ENCODE measurements at regions not wholly inside any gene's neighbourhood (a gene's known extent, or its start where the extent isn't known, plus 50 kb on each side); places are given as distances from the start of the nearest gene placed in this dataset.
"Not testable (repeated sequence)": the region's sequence is repeated elsewhere in the genome, so short reads cannot be mapped to it uniquely, and the experiment has no call there.

GRCh38 chr21:28083350-28083749, 909.3 kb downstream of the LTN1 start:
- TF ChIP-seq GATA1 (IDR thresholded peaks at IDR 0.05; ENCODE audit: low read depth, low read length) (no peak), POLR2A (IDR thresholded peaks at IDR 0.05; ENCODE audit: low read length) (no peak)
- DNase-seq: no peak

- no peak for DNase-seq
- no peak for TF ChIP-seq POLR2A (IDR thresholded peaks at IDR 0.05; ENCODE audit: low read length)
These were observed 914.6 kb downstream of the LTN1 start for GRCh38 chr21:28078126-28078525.

GRCh38 chr21:28074676-28075075, 918.0 kb downstream of the LTN1 start:
- DNase-seq: no peak
- no peak for TF ChIP-seq GATA1 (IDR thresholded peaks at IDR 0.05; ENCODE audit: low read depth, low read length)
- no peak for TF ChIP-seq POLR2A (IDR thresholded peaks at IDR 0.05; ENCODE audit: low read length)

- DNase-seq: no peak
- TF ChIP-seq GATA1 (IDR thresholded peaks at IDR 0.05; ENCODE audit: low read depth, low read length) (no peak), POLR2A (IDR thresholded peaks at IDR 0.05; ENCODE audit: low read length) (no peak)
These were observed 920.1 kb downstream of the LTN1 start for GRCh38 chr21:28072601-28073000.

GRCh38 chr21:28069450-28069923, 923.2 kb downstream of the LTN1 start:
- no peak for DNase-seq
- no peak for TF ChIP-seq GATA1 (IDR thresholded peaks at IDR 0.05; ENCODE audit: low read depth, low read length)
- no peak for TF ChIP-seq POLR2A (IDR thresholded peaks at IDR 0.05; ENCODE audit: low read length)

GRCh38 chr21:28068455-28069358, 924.0 kb downstream of the LTN1 start:
- peak in 1 of 2 experiments; percentile 2 for DNase-seq
- TF ChIP-seq POLR2A (IDR thresholded peaks at IDR 0.05; ENCODE audit: low read length): no peak
- TF ChIP-seq GATA1 (IDR thresholded peaks at IDR 0.05; ENCODE audit: low read depth, low read length): no peak

- no peak for DNase-seq
- TF ChIP-seq GATA1 (IDR thresholded peaks at IDR 0.05; ENCODE audit: low read depth, low read length) (no peak), POLR2A (IDR thresholded peaks at IDR 0.05; ENCODE audit: low read length) (no peak)
These were observed 925.9 kb downstream of the LTN1 start for GRCh38 chr21:28066596-28067387.

GRCh38 chr21:28066076-28066475, 926.6 kb downstream of the LTN1 start:
- TF ChIP-seq GATA1 (IDR thresholded peaks at IDR 0.05; ENCODE audit: low read depth, low read length): no peak
- no peak for TF ChIP-seq POLR2A (IDR thresholded peaks at IDR 0.05; ENCODE audit: low read length)
- no peak for DNase-seq

GRCh38 chr21:28063241-28064216, 929.1 kb downstream of the LTN1 start:
- no peak for DNase-seq
- TF ChIP-seq GATA1 (IDR thresholded peaks at IDR 0.05; ENCODE audit: low read depth, low read length) (no peak), POLR2A (IDR thresholded peaks at IDR 0.05; ENCODE audit: low read length) (no peak)

- not testable (repeated sequence) for DNase-seq
These were observed 939.7 kb downstream of the LTN1 start for GRCh38 chr21:28052956-28053355.

GRCh38 chr21:28051649-28052048, 941.0 kb downstream of the LTN1 start:
- peak; percentile 1 for DNase-seq

GRCh38 chr21:28035692-28036091, 957.0 kb downstream of the LTN1 start:
- DNase-seq: not testable (repeated sequence)

GRCh38 chr21:28034916-28035315, 957.8 kb downstream of the LTN1 start:
- DNase-seq: not testable (repeated sequence)

GRCh38 chr21:28034334-28034733, 958.3 kb downstream of the LTN1 start:
- not testable (repeated sequence) for DNase-seq

- DNase-seq: not testable (repeated sequence)
These were observed 960.0 kb downstream of the LTN1 start for GRCh38 chr21:28032652-28033051.

GRCh38 chr21:28031066-28031465, 961.6 kb downstream of the LTN1 start:
- DNase-seq: not testable (repeated sequence)
